Epithelial cell of proximal tubule (primary cell): ENCODE measurements at regions not wholly inside any gene's neighbourhood (a gene's known extent, or its start where the extent isn't known, plus 50 kb on each side); places are given as distances from the start of the nearest gene placed in this dataset.
"Not testable (repeated sequence)": the region's sequence is repeated elsewhere in the genome, so short reads cannot be mapped to it uniquely, and the experiment has no call there.

Source experiments
- DNase-seq: peaks from one replicate; pipeline ENCODE4 v3.0.0-alpha.2; 2011; ENCODE audit warnings: low read depth
- H3K4me3 ChIP-seq: 2 replicates; pipeline ENCODE4 v1.5.1; 2011; ENCODE audit warnings: low read depth, mild to moderate bottlenecking, low read length
- CTCF ChIP-seq: conservative IDR thresholded peaks from 2 replicates; pipeline ENCODE4 v1.5.1; 2012; ENCODE audit warnings: low read depth, mild to moderate bottlenecking, low read length

GRCh38 chr2:184993746-184994145 is 395.4 kb downstream of the ZNF804A start:
- DNase-seq, result no peak
- no peak for TF ChIP-seq CTCF
- no peak overlapping the region for H3K4me3 ChIP-seq

GRCh38 chr2:185006481-185006880 is 408.2 kb downstream of the ZNF804A start:
- no peak for TF ChIP-seq CTCF

GRCh38 chr2:185012643-185013042 is 414.3 kb downstream of the ZNF804A start:
- TF ChIP-seq CTCF, result no peak
- no peak for DNase-seq
- no peak overlapping the region for H3K4me3 ChIP-seq

More at GRCh38 chr2:185006481-185006880, 408.2 kb downstream of the ZNF804A start:
- DNase-seq, result no peak
- no peak overlapping the region for H3K4me3 ChIP-seq

- DNase-seq, result no peak
- no peak for TF ChIP-seq CTCF
- no peak overlapping the region for H3K4me3 ChIP-seq
Observed at GRCh38 chr2:185014076-185014475, 415.7 kb downstream of the ZNF804A start.

- DNase-seq, H3K4me3 ChIP-seq: not testable (repeated sequence)
Observed at GRCh38 chr2:185025891-185026290, 427.6 kb downstream of the ZNF804A start.

GRCh38 chr2:185035906-185036305 is 437.6 kb downstream of the ZNF804A start:
- TF ChIP-seq CTCF, result no peak
- H3K4me3 ChIP-seq, result no peak overlapping the region

GRCh38 chr2:185044323-185044874 is 446.1 kb downstream of the ZNF804A start:
- DNase-seq, result no peak
- no peak for TF ChIP-seq CTCF
- H3K4me3 ChIP-seq, result no peak overlapping the region

More at GRCh38 chr2:185035906-185036305, 437.6 kb downstream of the ZNF804A start:
- DNase-seq, result no peak
